ENCODE measurements at regions not wholly inside any gene's neighbourhood (a gene's known extent, or its start where the extent isn't known, plus 50 kb on each side); places are given as distances from the start of the nearest gene placed in this dataset.
A peak's percentile ranks its signal among the peaks of the same experiment; 100 is the strongest.

DNA sequence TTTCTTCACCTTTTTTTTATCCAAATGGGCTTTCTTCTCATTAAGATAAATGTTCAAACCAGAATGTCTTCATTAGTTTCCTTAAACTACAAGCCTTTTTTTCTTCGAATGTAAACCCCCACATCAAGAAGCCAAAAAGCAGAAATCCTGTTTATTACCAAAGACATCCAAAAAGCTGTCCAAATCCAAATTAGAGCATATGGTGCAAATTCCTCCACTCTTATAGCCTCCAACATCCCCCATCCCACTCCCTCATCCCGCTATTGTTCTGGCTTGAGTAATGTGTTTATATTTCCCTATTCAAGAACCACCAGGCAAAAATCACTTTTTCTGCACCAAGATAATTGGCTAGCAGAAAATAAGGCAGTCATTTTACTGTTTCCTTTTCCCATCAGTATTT, 315.1 kb upstream of the ADGRL3 start (continued):
- TF ChIP-seq ZNF761 (CRISPR knock-in tag; conservative IDR thresholded peaks at IDR 0.05), result no peak

DNA sequence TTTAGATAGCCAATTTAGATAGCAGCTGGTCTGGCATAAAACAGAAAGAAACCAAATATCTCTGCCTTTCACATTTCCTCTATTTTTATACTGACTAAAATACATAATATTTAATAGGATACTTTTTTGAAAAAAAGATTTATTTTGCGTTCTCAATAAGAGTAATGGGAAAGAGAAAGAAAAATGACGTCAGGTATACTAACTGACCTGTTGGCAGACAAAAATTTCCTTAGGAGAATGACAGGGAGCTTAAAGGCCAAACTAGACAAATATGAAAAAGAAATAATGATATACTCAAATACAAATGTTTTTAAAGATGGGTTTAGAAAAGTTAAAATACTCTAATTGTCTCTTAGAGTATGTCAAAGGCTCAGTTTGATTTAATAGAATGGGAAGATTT, 309.4 kb upstream of the ADGRL3 start:
- no peak overlapping the region for H2AFZ ChIP-seq (ENCODE audit: low read length)
- H3K36me3 ChIP-seq (replicated peaks in 1 of 2; ENCODE audit: control insufficient read depth in 1 of 2, insufficient read depth in 2 of 2, low read length in 2 of 2), result no peaks in the 10 kb centered on the region
- no peaks in the 10 kb centered on the region for H3K79me2 ChIP-seq (ENCODE audit: insufficient read depth, low read length)
- DNase-seq (ENCODE audit: low spot score), result no peak
- in situ Hi-C loops (cut with HindIII; ENCODE audit: extremely low pct_ligation_motif_present, low pct_unique_long_range_greater_than_20kb) (no loop called here), intact Hi-C loops (cut with micrococcal nuclease; ENCODE audit: unreplicated experiment) (no loop called here)
- FAIRE-seq, result no peak
- no TSS peak for BruUV-seq (replicated peaks)
- ChIA-PET POLR2A (no interaction called here), CTCF (ENCODE audit: low intra/inter-chr PET ratio, low total read pairs) (no interaction called here)
- TF ChIP-seq, protein P1, sequence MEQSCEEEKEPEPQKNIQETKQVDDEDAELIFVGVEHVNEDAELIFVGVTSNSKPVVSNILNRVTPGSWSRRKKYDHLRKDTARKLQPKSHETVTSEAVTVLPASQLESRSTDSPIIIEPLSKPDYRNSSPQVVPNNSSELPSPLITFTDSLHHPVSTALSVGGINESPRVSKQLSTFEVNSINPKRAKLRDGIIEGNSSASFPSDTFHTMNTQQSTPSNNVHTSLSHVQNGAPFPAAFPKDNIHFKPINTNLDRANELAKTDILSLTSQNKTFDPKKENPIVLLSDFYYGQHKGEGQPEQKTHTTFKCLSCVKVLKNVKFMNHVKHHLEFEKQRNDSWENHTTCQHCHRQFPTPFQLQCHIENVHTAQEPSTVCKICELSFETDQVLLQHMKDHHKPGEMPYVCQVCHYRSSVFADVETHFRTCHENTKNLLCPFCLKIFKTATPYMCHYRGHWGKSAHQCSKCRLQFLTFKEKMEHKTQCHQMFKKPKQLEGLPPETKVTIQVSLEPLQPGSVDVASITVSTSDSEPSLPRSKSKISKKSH (CRISPR knock-in tag; IDR thresholded peaks at IDR 0.05; ENCODE audit: borderline replicate concordance), result no peak
- TF ChIP-seq KDM5B (CRISPR knock-in tag; IDR thresholded peaks at IDR 0.05; ENCODE audit: borderline replicate concordance) (no peak), MTF2 (CRISPR knock-in tag; IDR thresholded peaks at IDR 0.05; ENCODE audit: borderline replicate concordance) (no peak), ATF7 (IDR thresholded peaks at IDR 0.05) (peak; percentile 64), ATF7 (CRISPR knock-in tag; IDR thresholded peaks at IDR 0.05) (no peak), BORCS8-MEF2B (CRISPR knock-in tag; IDR thresholded peaks at IDR 0.05) (no peak), CREB1 (IDR thresholded peaks at IDR 0.05) (peak; percentile 50; the same call in 1 of the 2 replicates), CREB1 (CRISPR knock-in tag; IDR thresholded peaks at IDR 0.05) (no peak)
- TF ChIP-seq, protein P2, sequence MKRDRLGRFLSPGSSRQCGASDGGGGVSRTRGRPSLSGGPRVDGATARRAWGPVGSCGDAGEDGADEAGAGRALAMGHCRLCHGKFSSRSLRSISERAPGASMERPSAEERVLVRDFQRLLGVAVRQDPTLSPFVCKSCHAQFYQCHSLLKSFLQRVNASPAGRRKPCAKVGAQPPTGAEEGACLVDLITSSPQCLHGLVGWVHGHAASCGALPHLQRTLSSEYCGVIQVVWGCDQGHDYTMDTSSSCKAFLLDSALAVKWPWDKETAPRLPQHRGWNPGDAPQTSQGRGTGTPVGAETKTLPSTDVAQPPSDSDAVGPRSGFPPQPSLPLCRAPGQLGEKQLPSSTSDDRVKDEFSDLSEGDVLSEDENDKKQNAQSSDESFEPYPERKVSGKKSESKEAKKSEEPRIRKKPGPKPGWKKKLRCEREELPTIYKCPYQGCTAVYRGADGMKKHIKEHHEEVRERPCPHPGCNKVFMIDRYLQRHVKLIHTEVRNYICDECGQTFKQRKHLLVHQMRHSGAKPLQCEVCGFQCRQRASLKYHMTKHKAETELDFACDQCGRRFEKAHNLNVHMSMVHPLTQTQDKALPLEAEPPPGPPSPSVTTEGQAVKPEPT (CRISPR knock-in tag; IDR thresholded peaks at IDR 0.05; ENCODE audit: low read depth), result no peak
- under 1% methylated on average over 2 of the region's 2 CpGs for WGBS (ENCODE audit: low lambda C conversion rate)
- no peak for ATAC-seq
- H3K4me1 ChIP-seq (ENCODE audit: insufficient read depth, low read length), result no peaks in the 10 kb centered on the region
- no peak overlapping the region for H3K4me3 ChIP-seq (replicated peaks in 1 of 3; ENCODE audit: insufficient read depth in 1 of 3, low read depth in 2 of 3, low read length in 3 of 3)
- no peaks in the 10 kb centered on the region for H3K27me3 ChIP-seq (ENCODE audit: control insufficient read depth in 1 of 2, insufficient read depth in 2 of 2, low read length in 2 of 2)
- no peaks in the 10 kb centered on the region for H4K20me1 ChIP-seq (ENCODE audit: insufficient read depth, low read length)
- H3K9ac ChIP-seq (ENCODE audit: insufficient read depth, low read depth, low read length), result no peak overlapping the region
- H3K27ac ChIP-seq (ENCODE audit: extremely low read length, insufficient read depth, low read length), result no peak overlapping the region
- H3K9me3 ChIP-seq (ENCODE audit: low read length), result no peaks in the 10 kb centered on the region
- no peak overlapping the region for H3K4me2 ChIP-seq (ENCODE audit: low read depth, low read length)
